GM21360 (cell line): ENCODE measurements at regions not wholly inside any gene's neighbourhood (a gene's known extent, or its start where the extent isn't known, plus 50 kb on each side); places are given as distances from the start of the nearest gene placed in this dataset.

Experiments
- ATAC-seq: cut with Tn5 transposase; IDR thresholded peaks from one replicate; pipeline ENCODE4 v1.9.1; 2021; ENCODE audit warnings: mild to moderate bottlenecking, moderate library complexity; ENCODE audit not compliant: unreplicated experiment

- no peak for ATAC-seq
Measured at GRCh38 chr15:94105760-94106159, 125.6 kb upstream of the MCTP2 start.

- ATAC-seq: no peak
Measured at GRCh38 chr15:94100863-94101262, 130.5 kb upstream of the MCTP2 start.

DNA sequence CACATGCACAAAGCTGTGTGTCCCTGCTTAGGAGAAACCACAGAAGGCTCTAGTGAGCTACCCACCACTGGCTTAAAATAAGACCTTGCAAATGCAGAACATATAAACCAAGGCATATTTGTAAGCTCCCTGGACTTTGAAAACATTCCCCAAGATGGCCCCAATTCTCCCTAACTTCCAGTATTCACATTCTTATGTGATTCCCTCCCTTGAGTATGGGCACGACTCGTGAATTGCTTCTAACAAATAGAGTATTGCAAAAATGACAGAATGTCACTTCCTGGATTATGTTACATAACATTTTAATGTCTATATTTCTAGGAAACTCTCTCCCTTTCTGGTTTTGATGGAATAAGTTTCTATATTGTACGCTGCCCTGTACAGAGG is 131.8 kb upstream of the MCTP2 start:
- no peak for ATAC-seq

- ATAC-seq: no peak
Measured at GRCh38 chr15:94098921-94099573, 132.3 kb upstream of the MCTP2 start.

- no peak for ATAC-seq
Measured at GRCh38 chr15:94097552-94097951, 133.8 kb upstream of the MCTP2 start.

DNA sequence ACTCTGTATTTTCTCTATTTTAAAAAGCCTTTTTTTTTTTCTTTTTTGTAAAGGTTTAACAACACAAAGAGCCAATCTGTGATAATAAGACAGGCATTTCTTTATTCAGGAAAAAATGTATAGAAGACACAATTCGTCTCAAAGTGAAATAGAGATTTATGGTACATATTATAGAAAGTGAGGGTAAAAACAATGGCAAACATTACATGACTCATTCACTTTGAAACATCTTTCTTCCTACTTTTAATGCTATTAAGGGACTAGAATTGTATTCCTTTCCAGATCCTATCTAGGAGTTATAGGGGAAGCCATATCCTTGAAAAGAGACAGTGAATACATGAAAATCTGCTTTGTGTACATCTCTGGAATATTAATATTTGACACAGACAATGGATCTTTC is 137.1 kb upstream of the MCTP2 start:
- ATAC-seq: no peak

DNA sequence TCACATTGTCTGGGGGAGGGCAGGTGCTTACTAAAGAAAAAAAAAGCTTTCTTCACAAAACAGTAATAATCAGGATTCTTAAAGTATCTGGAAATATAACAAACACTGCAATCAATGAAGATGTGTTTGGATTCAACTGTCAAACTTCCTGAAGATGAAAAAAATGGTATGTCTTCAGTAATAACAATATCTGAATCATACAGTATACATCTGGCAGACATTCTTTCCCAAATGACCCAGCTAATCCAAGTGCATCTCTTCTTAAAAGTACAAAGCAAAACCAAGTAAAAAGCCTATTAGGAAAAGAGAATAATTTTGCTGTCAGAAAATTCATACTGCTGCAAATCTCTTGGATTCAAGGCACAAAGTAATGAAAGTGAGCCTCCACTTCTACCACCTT is 145.0 kb upstream of the MCTP2 start:
- no peak for ATAC-seq

- no peak for ATAC-seq
Measured at GRCh38 chr15:94083467-94084052, 147.8 kb upstream of the MCTP2 start.

- ATAC-seq: no peak
Measured at GRCh38 chr15:94081829-94082228, 149.5 kb upstream of the MCTP2 start.

DNA sequence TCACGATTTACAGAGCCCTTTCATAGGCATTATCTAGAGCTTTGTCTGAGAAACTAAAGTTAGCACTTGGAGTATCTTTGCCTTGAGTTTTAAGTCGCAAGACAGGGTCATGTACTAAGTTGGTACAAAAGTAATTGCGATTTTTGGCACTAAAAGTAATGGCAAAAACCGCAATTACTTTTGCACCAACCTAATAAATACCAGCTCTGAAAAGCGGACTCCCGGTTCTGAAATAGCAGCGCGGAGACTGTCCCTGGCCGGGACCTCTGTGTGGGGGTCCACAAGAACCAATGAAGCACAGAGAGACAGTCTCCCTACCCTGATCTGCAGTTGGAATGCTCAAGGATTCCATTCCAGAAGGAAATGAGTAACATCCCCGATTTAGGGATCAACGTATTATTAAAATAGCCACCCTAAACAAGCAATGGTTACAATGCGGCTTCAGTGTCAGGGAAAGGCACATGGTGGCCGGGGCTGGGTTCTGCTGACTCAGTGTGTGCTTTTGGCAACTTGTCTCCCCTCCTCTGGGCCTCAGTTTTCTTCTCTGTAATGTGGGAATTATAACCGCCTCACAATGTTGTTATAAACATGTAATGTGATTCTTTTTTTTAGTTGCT is 150.3 kb upstream of the MCTP2 start:
- no peak for ATAC-seq

GRCh38 chr15:94080416-94080815 is 150.9 kb upstream of the MCTP2 start:
- ATAC-seq: no peak

- no peak for ATAC-seq
Measured at GRCh38 chr15:94079968-94080367, 151.4 kb upstream of the MCTP2 start.

- ATAC-seq: no peak
Measured at GRCh38 chr15:94079459-94079858, 151.9 kb upstream of the MCTP2 start.

- ATAC-seq: no peak
Measured at GRCh38 chr15:94077938-94078337, 153.4 kb upstream of the MCTP2 start.

GRCh38 chr15:94075349-94075748 is 156.0 kb upstream of the MCTP2 start:
- ATAC-seq: no peak

DNA sequence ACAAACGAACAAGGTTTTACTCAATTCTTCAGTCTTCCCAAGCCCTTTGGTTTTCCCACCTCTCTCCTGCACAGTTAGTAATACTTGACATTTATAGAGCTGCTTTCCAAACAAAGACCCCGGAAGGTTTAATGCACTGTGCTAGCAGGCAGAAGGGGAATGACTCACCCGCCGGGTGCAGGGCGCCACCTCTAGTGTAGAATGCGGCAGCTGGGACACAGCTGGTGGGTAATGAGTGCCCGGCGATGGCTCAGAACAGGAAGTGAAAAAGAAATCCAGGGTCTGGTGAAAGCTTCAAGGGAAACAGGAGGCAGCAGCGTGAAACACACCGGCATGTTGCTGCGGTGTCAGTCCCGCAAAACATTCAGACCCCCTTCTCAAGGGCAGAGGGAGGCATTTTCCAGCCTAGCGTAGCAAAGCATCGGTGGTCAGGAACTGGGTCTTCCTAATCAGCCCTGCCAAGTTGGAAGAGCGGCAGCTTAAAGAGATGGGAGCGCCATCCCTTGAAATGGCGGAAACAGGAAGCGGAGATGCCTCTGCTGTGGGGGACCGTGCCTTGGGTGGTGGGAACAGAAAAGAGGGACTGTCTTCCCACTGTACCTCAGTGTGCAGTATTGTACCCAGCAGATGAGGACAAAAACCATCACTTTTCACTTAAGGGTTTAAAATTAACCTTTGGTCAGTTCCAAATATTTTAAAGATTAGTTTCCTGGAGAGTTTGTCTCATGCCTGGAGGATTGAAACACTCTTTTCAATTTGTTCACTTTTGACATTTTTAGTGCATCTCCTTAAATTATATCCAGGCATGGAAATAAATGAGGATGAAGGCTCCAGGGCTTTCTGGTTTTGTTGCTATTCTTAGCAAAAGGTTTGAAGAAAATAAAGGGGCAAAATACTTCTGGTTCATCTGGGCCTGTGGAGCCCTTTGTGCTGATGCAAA is 160.7 kb upstream of the MCTP2 start:
- ATAC-seq: no peak

DNA sequence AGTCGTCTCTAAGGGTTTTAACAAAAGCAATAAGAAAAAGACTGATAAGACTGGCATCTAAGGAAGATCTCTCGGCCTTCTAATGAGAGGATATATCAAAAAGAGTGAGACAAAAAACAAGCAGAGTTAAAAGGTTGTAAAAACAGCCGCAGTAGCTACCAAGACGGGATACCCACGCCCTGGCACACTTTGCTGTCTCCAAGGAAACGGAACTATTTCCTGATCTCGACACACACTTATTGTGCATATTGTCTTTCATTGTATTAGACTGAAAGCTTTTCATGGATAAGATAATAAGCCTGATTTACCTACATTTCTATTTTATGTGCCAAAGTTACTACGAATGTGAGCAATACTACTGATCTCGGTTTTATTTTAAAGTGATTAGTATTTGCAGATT is 161.5 kb upstream of the MCTP2 start:
- no peak for ATAC-seq

DNA sequence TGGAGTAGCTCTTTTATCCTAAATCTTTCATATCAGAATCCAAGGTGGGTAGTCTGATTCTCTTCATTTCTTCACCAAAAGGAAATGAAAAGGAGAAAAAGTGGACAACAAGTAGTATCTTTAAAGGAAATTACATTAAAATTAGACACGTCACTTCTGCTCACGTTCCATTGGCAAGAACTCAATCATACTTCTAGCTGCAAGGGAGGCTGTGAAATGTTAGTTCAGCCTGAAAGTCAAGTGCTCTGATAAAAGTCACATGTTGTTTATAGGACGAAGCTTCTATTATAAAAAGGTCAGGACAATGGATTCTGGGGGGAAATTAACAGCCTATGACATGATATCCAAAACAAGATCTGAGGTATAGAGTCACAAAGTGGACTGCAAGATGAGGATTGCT is 164.6 kb upstream of the MCTP2 start:
- ATAC-seq: no peak

DNA sequence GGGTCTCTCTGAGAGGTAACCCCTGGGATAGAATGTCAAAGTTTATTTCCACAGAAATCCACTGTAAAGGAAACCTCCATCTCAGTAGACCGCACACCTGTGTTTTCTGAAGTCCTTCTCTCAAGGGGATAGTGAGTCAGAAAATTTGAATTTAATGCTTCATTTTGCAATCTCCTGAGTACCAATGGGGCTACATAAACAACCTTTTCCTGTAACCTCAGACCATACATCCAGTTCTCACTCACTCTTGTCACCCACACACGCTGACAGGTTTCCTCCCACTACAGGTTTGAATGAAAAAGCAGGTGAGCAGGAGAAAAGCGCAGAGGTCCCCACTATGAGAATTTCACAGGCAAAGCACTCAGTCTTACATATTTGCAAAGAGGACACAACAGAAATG is 165.3 kb upstream of the MCTP2 start:
- no peak for ATAC-seq

DNA sequence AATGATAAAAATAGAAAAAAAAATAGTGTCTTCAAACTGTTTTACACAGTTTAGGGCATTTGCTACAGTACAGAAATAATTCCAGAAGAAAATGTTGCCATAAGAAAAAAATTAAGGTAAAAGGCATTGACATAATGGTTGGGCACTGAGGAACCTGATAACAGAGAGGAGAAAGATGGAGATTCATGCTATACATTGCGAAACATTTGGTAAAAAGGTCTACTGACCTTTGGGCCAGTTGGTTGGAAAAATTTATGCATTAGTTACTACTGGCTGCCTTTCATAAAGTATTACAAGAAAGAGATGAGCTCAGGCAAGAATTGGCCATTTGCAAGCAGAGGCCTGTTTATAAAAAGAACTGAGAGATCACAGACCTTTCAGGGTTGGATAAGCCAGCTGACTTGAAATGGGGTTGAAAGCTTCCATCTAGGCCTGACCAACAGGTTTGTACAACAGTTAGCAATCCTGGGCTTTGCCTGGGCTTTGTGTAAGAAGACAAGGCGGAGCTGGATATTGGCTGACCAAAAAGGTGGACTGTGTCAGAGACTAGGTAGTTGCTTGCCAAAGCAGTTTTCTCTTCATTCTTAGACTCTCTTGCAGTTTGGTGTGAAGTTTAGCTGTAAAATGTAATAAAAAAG is 166.6 kb upstream of the MCTP2 start:
- ATAC-seq: no peak

GRCh38 chr15:94061041-94061440 is 170.3 kb upstream of the MCTP2 start:
- no peak for ATAC-seq
